Gastrocnemius medialis (tissue), 4 donors: ENCODE measurements at regions not wholly inside any gene's neighbourhood (a gene's known extent, or its start where the extent isn't known, plus 50 kb on each side); places are given as distances from the start of the nearest gene placed in this dataset.

Experiments
- ATAC-seq, 2 donors: fragments of 150-250 bp; one replicate each; pipeline ENCODE4 v1.9.1; 2016
- DNase-seq, 2 donors: peaks; one replicate each; pipeline ENCODE4 v3.0.0-alpha.2; 2019
- H3K27ac ChIP-seq, 4 donors: fragments of 200-600 bp; sonication (generic); 1 replicate in 1 of 4; 2 replicates in 3 of 4; pipeline ENCODE4 v1.5.1; 2016 to 2018; ENCODE audit warnings: mild to moderate bottlenecking in 2 of 4, moderate library complexity in 1 of 4
- H3K27me3 ChIP-seq, 3 donors: fragments of 200-600 bp; sonication (generic) in 2 of 3; 1 replicate in 1 of 3; 2 replicates in 2 of 3; pipeline versions ENCODE4 v1.5.1 to v1.6.0; 2016 to 2019; ENCODE audit warnings: mild to moderate bottlenecking in 1 of 3, moderate library complexity in 1 of 3
- H3K36me3 ChIP-seq, 2 donors: fragments of 200-600 bp; sonication (generic) in 1 of 2; one replicate each; pipeline ENCODE4 v1.5.1; 2017 to 2018
- H3K4me1 ChIP-seq, 2 donors: fragments of 200-600 bp; sonication (generic) in 1 of 2; one replicate each; pipeline ENCODE4 v1.5.1; 2016 to 2017; ENCODE audit warnings: mild to moderate bottlenecking in 2 of 2
- H3K4me3 ChIP-seq, 4 donors: fragments of 200-600 bp; sonication (generic) in 3 of 4; 1 replicate in 1 of 4; 2 replicates in 3 of 4; pipeline ENCODE4 v1.5.1; 2016 to 2019; ENCODE audit warnings: mild to moderate bottlenecking in 2 of 4
- H3K9me3 ChIP-seq, 3 donors: fragments of 200-600 bp; sonication (generic) in 2 of 3; 1 replicate in 1 of 3; 2 replicates in 2 of 3; pipeline ENCODE4 v1.5.1; 2016 to 2019
- CTCF ChIP-seq, 5 experiments: fragments of 450-650 bp in 3 of 5; fragments of 200-600 bp in 2 of 5; sonication (generic) in 2 of 5; IDR thresholded peaks in 4 of 5; conservative IDR thresholded peaks in 1 of 5; 1 replicate in 4 of 5; 2 replicates in 1 of 5; pipeline ENCODE4 v1.5.1; 2016 to 2019; ENCODE audit warnings: antibody characterized with exemption in 5 of 5, mild to moderate bottlenecking in 3 of 5, moderate library complexity in 3 of 5
- POLR2A ChIP-seq, 2 donors: fragments of 450-650 bp; IDR thresholded peaks; one replicate each; pipeline ENCODE4 v1.6.1; 2017; ENCODE audit warnings: antibody characterized with exemption in 2 of 2, mild to moderate bottlenecking in 2 of 2, moderate library complexity in 2 of 2
- in situ Hi-C, 4 donors: fragments of 200-750 bp; cut with MboI; loops; one replicate each; pipeline versions ENCODE4 v1.15.0 to v1.8.0; 2017; ENCODE audit warnings: low sequenced_read_pairs in 4 of 4
- intact Hi-C: fragments of 100-400 bp; cut with DNase I; formaldehyde crosslinking; loops from one replicate; pipeline ENCODE4 v1.15.1; 2023; ENCODE audit warnings: low total_unique reads

GRCh38 chr9:81823672-81824554 lies 104.3 kb upstream of the SPATA31D4 start:
- Histone ChIP-seq H3K9me3 (no peaks in the 10 kb centered on the region), H3K4me3 (no peak overlapping the region), H3K27ac (no peak overlapping the region), H3K36me3 (no peaks in the 10 kb centered on the region), H3K27me3 (no peaks in the 10 kb centered on the region), H3K4me1 (no peaks in the 10 kb centered on the region)
- TF ChIP-seq CTCF (IDR thresholded peaks at IDR 0.05 in 4 of 5, conservative IDR thresholded peaks at IDR 0.05 in 1 of 5) (no peak), POLR2A (IDR thresholded peaks at IDR 0.05) (no peak)
- in situ Hi-C loops (no loop called here), intact Hi-C loops (no loop called here)
- ATAC-seq (no peak), DNase-seq (no peak)

- Histone ChIP-seq H3K4me1 (no peaks in the 10 kb centered on the region), H3K27me3 (no peaks in the 10 kb centered on the region), H3K9me3 (no peaks in the 10 kb centered on the region), H3K4me3 (no peak overlapping the region), H3K27ac (no peak overlapping the region), H3K36me3 (no peaks in the 10 kb centered on the region)
- DNase-seq (no peak), ATAC-seq (no peak)
- intact Hi-C loops = no loop called here
- in situ Hi-C loops = loop anchor here in 2 of 4 donors (25.0 kb wide), 1 partner anchor 313 kb away; no protein-coding TSS in a partner anchor
- no peak for TF ChIP-seq CTCF (IDR thresholded peaks at IDR 0.05 in 4 of 5, conservative IDR thresholded peaks at IDR 0.05 in 1 of 5)
These were observed 103.2 kb upstream of the SPATA31D4 start for GRCh38 chr9:81824802-81825730.

GRCh38 chr9:81825846-81826516 lies 102.2 kb upstream of the SPATA31D4 start:
- Histone ChIP-seq H3K27ac (peak overlapping the region in 1 of 4 donors; percentile 21), H3K36me3 (no peaks in the 10 kb centered on the region), H3K4me1 (no peaks in the 10 kb centered on the region), H3K27me3 (no peaks in the 10 kb centered on the region), H3K4me3 (no peak overlapping the region), H3K9me3 (no peaks in the 10 kb centered on the region)
- TF ChIP-seq CTCF (IDR thresholded peaks at IDR 0.05 in 4 of 5, conservative IDR thresholded peaks at IDR 0.05 in 1 of 5) = no peak
- no peak for TF ChIP-seq POLR2A (IDR thresholded peaks at IDR 0.05)
- ATAC-seq (no peak), DNase-seq (no peak)
- in situ Hi-C loops (loop anchor here in 2 of 4 donors (25.0 kb wide), 1 partner anchor 314 kb away; no protein-coding TSS in a partner anchor), intact Hi-C loops (no loop called here)

- in situ Hi-C loops = loop anchor here in 2 of 4 donors (25.0 kb wide), 1 partner anchor 314 kb away; no protein-coding TSS in a partner anchor
- Histone ChIP-seq H3K27me3 (no peaks in the 10 kb centered on the region), H3K27ac (peak overlapping the region in 1 of 4 donors; percentile 21), H3K4me1 (no peaks in the 10 kb centered on the region), H3K4me3 (no peak overlapping the region), H3K9me3 (no peaks in the 10 kb centered on the region), H3K36me3 (no peaks in the 10 kb centered on the region)
- intact Hi-C loops = no loop called here
- TF ChIP-seq POLR2A (IDR thresholded peaks at IDR 0.05) (no peak), CTCF (IDR thresholded peaks at IDR 0.05 in 4 of 5, conservative IDR thresholded peaks at IDR 0.05 in 1 of 5) (no peak)
- ATAC-seq (peak in 1 of 2 donors; percentile 50), DNase-seq (peak in 1 of 2 donors; percentile 6)
These were observed 101.7 kb upstream of the SPATA31D4 start for GRCh38 chr9:81826517-81826906.
